HAP-1 (cell line): ENCODE measurements at regions not wholly inside any gene's neighbourhood (a gene's known extent, or its start where the extent isn't known, plus 50 kb on each side); places are given as distances from the start of the nearest gene placed in this dataset.

Experiments used
- DNase-seq, 2 experiments: peaks; one replicate each; pipeline ENCODE4 v3.0.0-alpha.2; 2016 to 2020; ENCODE audit warnings: low spot score in 2 of 2
- H3K27me3 ChIP-seq: fragments of 250-450 bp; sonication (Bioruptor Pico); 2 replicates; pipeline ENCODE4 v1.5.1; 2020; ENCODE audit warnings: low read depth, mild to moderate bottlenecking, moderate library complexity
- H3K36me3 ChIP-seq: fragments of 250-450 bp; sonication (Bioruptor Pico); replicated peaks from 2 replicates; pipeline ENCODE4 v1.5.1; 2020; ENCODE audit warnings: mild to moderate bottlenecking
- H3K4me1 ChIP-seq: fragments of 250-450 bp; sonication (Bioruptor Pico); 2 replicates; pipeline ENCODE4 v1.5.1; 2020; ENCODE audit warnings: mild to moderate bottlenecking
- H3K4me3 ChIP-seq: fragments of 250-450 bp; sonication (Bioruptor Pico); 2 replicates; pipeline ENCODE4 v1.5.1; 2020; ENCODE audit warnings: mild to moderate bottlenecking, moderate library complexity
- H3K9me3 ChIP-seq: fragments of 250-450 bp; sonication (Bioruptor Pico); 2 replicates; pipeline ENCODE4 v1.5.1; 2020; ENCODE audit warnings: mild to moderate bottlenecking, moderate library complexity
- in situ Hi-C: fragments of 300-500 bp; cut with MboI; formaldehyde crosslinking; loops from 3 replicates; pipeline ENCODE4 v1.14.3; 2020; ENCODE audit warnings: low sequenced_read_pairs, inconsistent platforms, mixed read lengths

DNA sequence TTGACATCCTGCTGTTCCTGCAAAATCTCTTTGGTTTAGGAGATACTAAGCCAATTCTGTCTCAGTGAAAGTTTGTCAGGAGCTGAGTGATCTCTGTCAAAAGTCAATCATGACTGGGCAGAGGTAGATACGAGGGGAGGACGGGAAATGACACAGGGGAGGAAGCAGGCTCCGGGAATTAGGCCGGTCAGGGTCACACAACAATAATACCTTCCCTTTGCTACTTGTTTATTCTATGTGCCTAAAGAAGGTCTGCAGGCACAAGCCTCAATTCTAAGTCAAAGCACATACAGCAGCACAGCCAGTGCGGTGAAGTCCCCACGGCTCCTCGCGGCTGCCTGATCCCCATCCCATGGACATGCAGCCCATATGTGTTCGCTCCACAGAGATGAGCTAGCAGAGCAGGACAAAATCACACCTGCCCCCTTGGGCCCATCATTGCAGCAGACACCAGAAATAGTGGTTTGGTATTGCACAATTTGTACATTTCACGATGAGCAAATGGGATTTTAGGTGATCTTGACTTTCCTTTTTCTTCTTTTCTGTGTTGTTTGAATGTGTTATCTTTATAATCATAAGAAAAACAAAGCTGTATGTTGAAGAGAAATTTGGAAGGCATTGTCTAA is 141.4 kb downstream of the VAPA start:
- no peak for DNase-seq
- in situ Hi-C loops = no loop called here
- Histone ChIP-seq H3K4me3 (no peak overlapping the region), H3K9me3 (no peaks in the 10 kb centered on the region), H3K4me1 (no peaks in the 10 kb centered on the region), H3K36me3 (no peaks in the 10 kb centered on the region), H3K27me3 (no peaks in the 10 kb centered on the region)

GRCh38 chr18:10056506-10056905 is 142.7 kb downstream of the VAPA start:
- Histone ChIP-seq H3K4me1 (no peaks in the 10 kb centered on the region), H3K36me3 (no peaks in the 10 kb centered on the region), H3K4me3 (no peak overlapping the region), H3K27me3 (no peaks in the 10 kb centered on the region), H3K9me3 (no peaks in the 10 kb centered on the region)
- DNase-seq = no peak
- in situ Hi-C loops = no loop called here

- Histone ChIP-seq H3K4me1 (no peaks in the 10 kb centered on the region), H3K4me3 (no peak overlapping the region), H3K27me3 (no peaks in the 10 kb centered on the region), H3K36me3 (no peaks in the 10 kb centered on the region), H3K9me3 (no peaks in the 10 kb centered on the region)
- no peak for DNase-seq
- in situ Hi-C loops = no loop called here
Measured at GRCh38 chr18:10057401-10057893, 143.6 kb downstream of the VAPA start.

- H3K4me3 ChIP-seq = no peak overlapping the region
- H3K4me1 ChIP-seq = no peaks in the 10 kb centered on the region
- no peaks in the 10 kb centered on the region for H3K27me3 ChIP-seq
- no peaks in the 10 kb centered on the region for H3K9me3 ChIP-seq
- no peak for DNase-seq
- no peaks in the 10 kb centered on the region for H3K36me3 ChIP-seq
- in situ Hi-C loops = no loop called here
Measured at GRCh38 chr18:10057894-10058791, 144.3 kb downstream of the VAPA start.

DNA sequence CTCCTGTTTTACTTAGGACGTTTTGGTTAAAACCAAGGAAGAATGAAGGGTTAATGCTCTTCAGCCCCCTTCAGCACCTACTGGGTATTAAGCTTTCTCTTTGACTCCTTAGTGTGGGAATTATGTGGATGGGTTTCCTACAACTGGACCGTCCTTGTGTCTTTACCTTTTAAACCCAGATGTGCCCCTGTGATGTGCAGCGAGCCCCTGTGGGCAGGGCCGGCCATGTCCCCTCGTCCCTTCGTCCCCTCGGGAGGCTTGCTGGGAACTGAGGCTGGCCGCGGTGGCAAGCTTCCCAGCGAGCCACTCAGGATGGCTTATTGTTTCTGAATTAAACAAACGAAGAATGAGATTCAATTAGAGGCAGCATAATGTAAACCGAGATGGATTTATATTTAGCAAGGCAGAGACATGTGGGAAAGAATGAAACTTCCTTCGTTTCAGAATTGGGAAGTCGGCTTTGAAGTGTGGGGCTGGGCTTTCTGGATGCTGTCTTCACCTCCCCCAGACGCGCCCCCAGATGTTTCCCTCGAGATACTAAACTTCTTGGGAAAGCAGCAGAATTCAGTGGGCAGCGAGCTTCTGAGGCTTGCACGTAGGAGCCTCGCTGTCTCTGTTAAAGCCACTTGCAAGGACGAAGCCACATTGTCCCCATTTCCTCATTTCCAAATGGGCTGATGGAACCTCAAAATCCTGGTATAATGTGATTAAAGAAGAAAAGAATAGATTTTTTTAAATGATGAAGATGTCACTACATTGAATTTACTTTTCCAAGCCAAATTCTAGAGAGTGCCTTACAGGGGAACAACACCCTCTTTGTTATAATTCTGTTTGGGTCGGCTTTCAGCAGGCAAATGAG is 146.0 kb downstream of the VAPA start:
- no peak for DNase-seq
- Histone ChIP-seq H3K4me3 (no peak overlapping the region), H3K4me1 (no peaks in the 10 kb centered on the region), H3K9me3 (no peaks in the 10 kb centered on the region), H3K27me3 (no peaks in the 10 kb centered on the region), H3K36me3 (no peaks in the 10 kb centered on the region)
- in situ Hi-C loops = no loop called here

GRCh38 chr18:10060469-10060782 is 146.6 kb downstream of the VAPA start:
- no peak for DNase-seq
- Histone ChIP-seq H3K4me3 (no peak overlapping the region), H3K36me3 (no peaks in the 10 kb centered on the region), H3K9me3 (no peaks in the 10 kb centered on the region), H3K4me1 (no peaks in the 10 kb centered on the region), H3K27me3 (no peaks in the 10 kb centered on the region)
- in situ Hi-C loops = no loop called here

- Histone ChIP-seq H3K9me3 (no peaks in the 10 kb centered on the region), H3K4me1 (no peaks in the 10 kb centered on the region), H3K4me3 (no peak overlapping the region), H3K36me3 (no peaks in the 10 kb centered on the region), H3K27me3 (no peaks in the 10 kb centered on the region)
- no peak for DNase-seq
- in situ Hi-C loops = no loop called here
Measured at GRCh38 chr18:10060841-10061240, 147.0 kb downstream of the VAPA start.

DNA sequence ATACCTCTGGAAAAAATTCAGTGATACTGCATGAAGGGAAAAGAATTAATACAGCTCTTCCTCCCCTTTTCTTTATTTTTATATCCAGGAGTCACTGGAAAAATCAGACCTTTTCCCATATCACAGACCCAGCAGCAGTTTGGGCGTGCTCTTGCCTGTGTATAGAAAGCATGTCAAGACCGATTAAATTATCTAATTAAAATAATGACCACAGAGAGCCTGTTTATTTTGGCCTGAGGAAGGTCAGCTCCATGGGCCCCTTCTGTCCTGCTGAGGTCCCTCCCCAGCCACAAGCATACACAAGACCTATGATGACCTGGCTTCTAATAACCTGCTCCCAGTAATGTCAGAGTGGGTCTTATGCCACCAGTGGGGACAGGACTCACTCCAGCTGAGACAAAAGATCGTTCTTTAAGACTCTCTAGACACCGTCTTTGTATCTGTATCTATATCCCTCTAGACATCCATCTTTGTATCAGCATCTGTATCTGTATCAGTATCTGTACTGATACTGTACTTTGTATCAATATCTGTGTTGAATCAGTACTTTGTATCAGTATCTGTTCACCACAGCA is 147.8 kb downstream of the VAPA start:
- Histone ChIP-seq H3K4me3 (no peak overlapping the region), H3K27me3 (no peaks in the 10 kb centered on the region), H3K9me3 (no peaks in the 10 kb centered on the region), H3K4me1 (no peaks in the 10 kb centered on the region), H3K36me3 (no peaks in the 10 kb centered on the region)
- in situ Hi-C loops = no loop called here
- no peak for DNase-seq

DNA sequence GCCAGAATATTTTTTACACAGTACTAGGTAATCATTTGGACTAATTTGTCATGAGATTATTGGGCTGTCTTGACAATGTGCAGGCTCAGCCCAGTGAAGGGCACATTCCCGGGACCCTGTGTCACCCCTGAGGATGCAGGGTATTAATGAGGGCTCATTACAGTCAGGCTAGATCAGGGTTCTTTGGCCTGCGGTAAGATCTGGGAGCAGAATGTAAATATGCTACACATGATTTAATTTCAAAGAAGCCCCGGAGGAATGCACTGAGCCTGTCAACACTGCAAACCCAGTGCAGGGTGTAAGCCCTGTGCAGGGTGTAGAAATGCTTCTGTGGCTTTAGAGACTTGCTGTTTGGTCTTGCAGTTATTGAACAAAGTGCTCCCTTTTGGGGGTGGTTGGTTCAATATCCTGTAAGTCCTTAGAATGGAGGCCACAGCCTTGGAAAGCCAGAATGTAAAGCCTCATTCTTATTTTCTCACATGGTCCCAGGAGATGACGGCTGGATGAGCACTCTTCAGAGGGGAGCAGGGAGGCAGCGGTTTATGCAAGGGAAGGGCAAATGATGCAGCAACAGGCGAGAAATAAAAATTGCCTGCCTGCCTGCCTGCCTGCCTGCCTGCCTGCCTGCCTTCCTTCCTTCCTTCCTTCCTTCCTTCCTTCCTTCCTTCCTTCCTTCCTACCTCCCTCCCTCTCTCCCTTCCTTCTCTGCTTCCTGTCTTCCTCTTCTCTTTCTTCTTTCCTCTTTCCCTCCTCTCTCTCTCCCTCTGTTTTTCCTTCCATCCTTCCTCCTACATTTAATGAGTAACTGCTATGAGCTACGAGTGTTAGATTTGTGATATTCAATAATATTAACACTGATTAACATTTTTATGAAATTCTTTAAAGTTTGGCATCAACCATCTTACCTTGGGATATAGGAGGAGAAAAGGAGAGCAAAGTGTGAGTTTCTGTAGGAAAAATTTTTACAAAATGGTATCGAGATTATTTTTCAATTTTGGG is 148.8 kb downstream of the VAPA start:
- Histone ChIP-seq H3K4me3 (no peak overlapping the region), H3K27me3 (no peaks in the 10 kb centered on the region), H3K36me3 (no peaks in the 10 kb centered on the region), H3K4me1 (no peaks in the 10 kb centered on the region), H3K9me3 (no peaks in the 10 kb centered on the region)
- DNase-seq = no peak
- in situ Hi-C loops = no loop called here

- no peak for DNase-seq
- no peaks in the 10 kb centered on the region for H3K27me3 ChIP-seq
- in situ Hi-C loops = no loop called here
- no peaks in the 10 kb centered on the region for H3K4me1 ChIP-seq
- H3K4me3 ChIP-seq = no peak overlapping the region
- H3K36me3 ChIP-seq = no peaks in the 10 kb centered on the region
- no peaks in the 10 kb centered on the region for H3K9me3 ChIP-seq
Measured at GRCh38 chr18:10063489-10063888, 149.7 kb downstream of the VAPA start.

DNA sequence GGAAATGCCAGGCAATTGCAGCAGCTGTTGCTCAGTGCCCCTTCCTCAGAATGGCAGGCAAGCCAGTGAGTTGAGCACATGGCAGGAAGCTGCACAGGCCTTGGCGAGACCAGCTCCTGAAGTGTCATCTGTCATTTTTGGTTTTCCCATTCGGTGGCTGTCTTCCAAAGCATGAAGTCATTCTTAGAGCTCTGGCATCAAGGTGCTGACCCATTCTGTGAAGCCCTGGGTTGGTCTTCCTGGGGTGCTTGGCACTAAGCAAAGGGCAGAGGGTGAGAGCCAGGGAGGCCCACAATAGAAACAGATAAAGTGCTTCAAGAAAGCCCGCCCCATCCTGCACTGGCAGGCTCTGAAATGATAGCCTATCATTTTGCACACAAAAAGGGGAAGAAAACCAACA is 150.5 kb downstream of the VAPA start:
- in situ Hi-C loops = no loop called here
- no peak for DNase-seq
- no peaks in the 10 kb centered on the region for H3K27me3 ChIP-seq

DNA sequence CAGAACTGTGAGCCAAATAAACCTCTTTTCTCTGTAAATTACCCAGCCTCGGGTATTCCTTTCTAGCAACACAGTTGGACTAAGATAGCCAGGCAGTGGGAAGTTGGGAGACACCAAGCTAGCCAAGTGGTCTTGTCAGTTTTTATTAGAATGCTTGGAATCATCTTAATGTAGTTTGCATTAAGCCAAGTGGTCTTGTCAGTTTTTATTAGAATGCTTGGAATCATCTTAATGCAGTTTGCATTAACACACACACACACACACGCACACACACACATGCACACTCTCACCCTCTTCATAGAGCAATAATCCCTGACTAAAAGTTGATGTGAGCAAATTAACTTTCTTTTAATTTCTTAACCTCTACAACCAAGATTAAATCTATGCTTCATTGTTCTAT is 151.5 kb downstream of the VAPA start:
- DNase-seq = no peak
- H3K4me1 ChIP-seq = no peaks in the 10 kb centered on the region
- H3K4me3 ChIP-seq = no peak overlapping the region
- H3K27me3 ChIP-seq = no peaks in the 10 kb centered on the region
- H3K36me3 ChIP-seq = no peaks in the 10 kb centered on the region
- in situ Hi-C loops = no loop called here
- H3K9me3 ChIP-seq = no peaks in the 10 kb centered on the region

More for the DNA sequence above, 150.5 kb downstream of the VAPA start:
- H3K4me1 ChIP-seq = no peaks in the 10 kb centered on the region
- H3K9me3 ChIP-seq = no peaks in the 10 kb centered on the region
- no peaks in the 10 kb centered on the region for H3K36me3 ChIP-seq
- no peak overlapping the region for H3K4me3 ChIP-seq
